ENCODE measurements at regions not wholly inside any gene's neighbourhood (a gene's known extent, or its start where the extent isn't known, plus 50 kb on each side); places are given as distances from the start of the nearest gene placed in this dataset.
"Not testable (repeated sequence)": the region's sequence is repeated elsewhere in the genome, so short reads cannot be mapped to it uniquely, and the experiment has no call there.

DNA sequence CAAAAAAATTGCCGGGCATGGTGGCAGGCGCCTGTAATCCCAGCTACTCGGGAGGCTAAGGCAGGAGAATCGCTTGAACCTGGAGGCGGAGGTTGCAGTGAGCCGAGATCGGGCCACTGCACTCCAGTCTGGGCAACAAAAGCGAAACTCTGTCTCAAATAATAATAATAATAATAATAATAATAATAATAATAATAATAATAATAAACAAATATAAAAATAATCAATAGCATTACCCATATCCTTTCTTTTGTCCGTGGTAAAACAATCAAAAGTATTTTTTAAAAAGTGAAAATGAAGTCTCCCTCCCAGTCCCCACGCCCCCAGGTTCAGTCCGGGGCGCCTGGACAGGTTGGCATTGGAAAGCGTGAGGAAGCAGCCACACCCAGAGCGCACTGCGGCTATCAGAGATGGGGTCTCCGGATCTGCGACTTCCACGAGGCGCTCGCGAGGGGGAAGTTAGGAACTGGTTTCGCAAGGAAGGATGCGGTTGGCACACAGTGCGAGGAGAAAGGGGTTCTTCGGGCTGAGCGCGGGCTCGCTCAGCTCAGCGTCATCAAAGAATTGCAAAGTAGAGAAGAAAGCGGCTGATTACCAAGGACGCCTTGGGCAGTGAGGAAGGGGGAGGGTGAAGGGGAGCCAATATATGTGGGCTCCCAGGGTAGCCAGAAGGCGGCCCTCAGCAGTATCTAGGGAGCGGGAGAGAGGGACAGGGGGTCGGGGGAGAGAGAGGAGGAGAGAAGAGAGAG, 69.5 kb upstream of the EPHB3 start:
- no peak for DNase-seq (ENCODE audit: low read depth)
- TF ChIP-seq, protein P1, sequence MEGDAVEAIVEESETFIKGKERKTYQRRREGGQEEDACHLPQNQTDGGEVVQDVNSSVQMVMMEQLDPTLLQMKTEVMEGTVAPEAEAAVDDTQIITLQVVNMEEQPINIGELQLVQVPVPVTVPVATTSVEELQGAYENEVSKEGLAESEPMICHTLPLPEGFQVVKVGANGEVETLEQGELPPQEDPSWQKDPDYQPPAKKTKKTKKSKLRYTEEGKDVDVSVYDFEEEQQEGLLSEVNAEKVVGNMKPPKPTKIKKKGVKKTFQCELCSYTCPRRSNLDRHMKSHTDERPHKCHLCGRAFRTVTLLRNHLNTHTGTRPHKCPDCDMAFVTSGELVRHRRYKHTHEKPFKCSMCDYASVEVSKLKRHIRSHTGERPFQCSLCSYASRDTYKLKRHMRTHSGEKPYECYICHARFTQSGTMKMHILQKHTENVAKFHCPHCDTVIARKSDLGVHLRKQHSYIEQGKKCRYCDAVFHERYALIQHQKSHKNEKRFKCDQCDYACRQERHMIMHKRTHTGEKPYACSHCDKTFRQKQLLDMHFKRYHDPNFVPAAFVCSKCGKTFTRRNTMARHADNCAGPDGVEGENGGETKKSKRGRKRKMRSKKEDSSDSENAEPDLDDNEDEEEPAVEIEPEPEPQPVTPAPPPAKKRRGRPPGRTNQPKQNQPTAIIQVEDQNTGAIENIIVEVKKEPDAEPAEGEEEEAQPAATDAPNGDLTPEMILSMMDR (conservative IDR thresholded peaks at IDR 0.05; ENCODE audit: low read depth, low read length), result no peak
- H3K4me3 ChIP-seq (ENCODE audit: low read depth, low read length), result no peak overlapping the region

DNA sequence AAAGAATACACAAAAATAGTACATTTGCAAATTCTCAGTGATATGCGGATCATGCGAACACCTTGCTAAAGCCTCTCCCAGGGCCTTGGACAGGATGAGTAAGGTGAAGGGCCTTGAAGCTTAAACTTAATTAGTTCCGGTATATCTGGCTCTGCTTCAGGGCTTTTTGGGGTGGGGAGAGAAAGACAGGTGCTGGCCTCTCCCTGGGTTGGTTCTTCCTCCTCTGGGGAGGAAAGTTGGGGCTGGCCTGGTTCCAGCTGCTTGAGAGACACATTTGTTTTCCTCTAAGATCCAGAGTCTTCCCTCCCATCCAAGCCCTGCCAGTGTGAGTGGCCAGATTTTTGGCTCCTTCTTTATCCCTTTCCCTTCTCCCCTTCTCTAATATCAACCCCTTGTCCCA, 64.7 kb upstream of the EPHB3 start:
- DNase-seq (ENCODE audit: low read depth), result no peak
- TF ChIP-seq, protein P1 (conservative IDR thresholded peaks at IDR 0.05; ENCODE audit: low read depth, low read length), result no peak
- no peak overlapping the region for H3K4me3 ChIP-seq (ENCODE audit: low read depth, low read length)

DNA sequence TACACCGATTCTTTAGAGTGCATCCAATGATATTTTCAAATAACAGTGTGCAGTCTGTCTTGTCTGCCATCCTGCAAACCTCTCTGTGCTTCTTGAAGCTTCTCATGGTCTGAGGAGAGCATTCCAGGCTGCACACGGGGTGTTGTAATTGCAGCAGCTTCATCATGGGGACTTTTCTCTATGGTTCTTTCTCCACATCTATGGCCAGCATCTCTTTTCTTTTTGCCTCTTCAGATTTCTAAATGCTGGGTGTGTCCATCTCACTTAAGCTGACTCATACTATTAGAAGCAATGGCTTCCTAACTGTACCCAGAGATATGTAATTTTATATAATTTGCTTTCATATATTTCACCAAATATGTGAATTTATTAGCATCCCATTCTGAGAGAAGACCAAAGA, 63.8 kb upstream of the EPHB3 start:
- TF ChIP-seq, protein P1 (conservative IDR thresholded peaks at IDR 0.05; ENCODE audit: low read depth, low read length), result no peak
- DNase-seq (ENCODE audit: low read depth), result no peak
- H3K4me3 ChIP-seq (ENCODE audit: low read depth, low read length), result no peak overlapping the region

DNA sequence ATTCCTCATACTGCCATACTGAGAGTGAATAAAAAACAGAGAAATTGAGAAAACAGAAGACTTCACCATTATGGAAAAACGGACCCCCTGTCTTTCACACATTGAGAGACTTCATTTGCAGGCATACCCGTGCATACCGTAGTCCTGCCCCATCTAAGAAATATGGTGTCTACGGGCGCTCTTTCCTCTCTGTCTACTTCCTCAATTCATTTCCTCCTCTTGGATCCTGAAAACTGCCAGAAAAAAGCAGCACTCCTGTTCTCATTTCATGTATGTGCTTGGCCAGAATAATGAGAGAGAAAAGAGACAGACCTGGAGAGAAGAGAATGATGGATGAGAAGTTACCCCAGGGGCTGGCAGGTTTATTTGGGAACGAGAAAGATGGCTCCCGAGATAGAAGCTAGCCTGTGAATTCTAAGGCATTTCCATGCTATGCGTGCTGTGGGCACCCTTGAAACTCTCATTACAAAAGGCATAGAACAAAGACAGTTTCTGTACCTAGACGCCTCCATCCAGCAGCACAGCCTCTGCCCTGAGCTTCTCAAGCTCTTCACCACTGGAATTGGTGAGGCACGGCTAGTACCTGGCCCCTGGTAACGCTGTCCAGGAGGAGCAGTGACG, 62.5 kb upstream of the EPHB3 start:
- TF ChIP-seq, protein P1 (conservative IDR thresholded peaks at IDR 0.05; ENCODE audit: low read depth, low read length), result no peak
- no peak for DNase-seq (ENCODE audit: low read depth)

DNA sequence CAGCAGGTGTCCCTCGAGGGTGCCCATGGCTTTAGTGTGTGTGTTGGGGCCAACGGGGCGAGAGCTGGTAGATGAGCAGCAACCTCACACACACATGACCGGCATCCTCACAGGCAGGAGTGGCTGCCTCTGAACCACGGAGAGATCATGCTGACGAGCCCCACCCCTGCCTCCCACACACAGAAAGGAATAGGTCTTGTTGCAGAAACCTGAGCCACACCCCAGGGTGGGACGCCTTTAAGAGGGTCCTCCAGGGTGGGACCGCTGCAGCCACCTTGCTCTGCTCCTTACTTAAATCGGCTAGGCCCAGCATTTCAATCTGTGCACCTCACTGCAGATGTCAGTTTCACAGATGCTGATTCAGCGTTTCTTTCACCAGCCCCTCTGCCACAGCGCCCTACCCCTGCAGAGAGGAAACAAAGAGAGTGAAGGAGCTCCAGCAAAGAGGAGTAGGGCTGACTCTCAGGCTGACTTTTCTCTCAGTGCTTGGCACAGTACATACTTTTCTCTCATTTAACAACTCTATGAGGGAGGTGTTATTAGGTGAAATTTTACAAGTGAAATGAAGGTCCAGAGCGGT, 61.2 kb upstream of the EPHB3 start:
- no peak for DNase-seq (ENCODE audit: low read depth)
- no peak overlapping the region for H3K4me3 ChIP-seq (ENCODE audit: low read depth, low read length)
- TF ChIP-seq, protein P1 (conservative IDR thresholded peaks at IDR 0.05; ENCODE audit: low read depth, low read length), result no peak

More for the DNA sequence above, 62.5 kb upstream of the EPHB3 start:
- H3K4me3 ChIP-seq (ENCODE audit: low read depth, low read length), result no peak overlapping the region

DNA sequence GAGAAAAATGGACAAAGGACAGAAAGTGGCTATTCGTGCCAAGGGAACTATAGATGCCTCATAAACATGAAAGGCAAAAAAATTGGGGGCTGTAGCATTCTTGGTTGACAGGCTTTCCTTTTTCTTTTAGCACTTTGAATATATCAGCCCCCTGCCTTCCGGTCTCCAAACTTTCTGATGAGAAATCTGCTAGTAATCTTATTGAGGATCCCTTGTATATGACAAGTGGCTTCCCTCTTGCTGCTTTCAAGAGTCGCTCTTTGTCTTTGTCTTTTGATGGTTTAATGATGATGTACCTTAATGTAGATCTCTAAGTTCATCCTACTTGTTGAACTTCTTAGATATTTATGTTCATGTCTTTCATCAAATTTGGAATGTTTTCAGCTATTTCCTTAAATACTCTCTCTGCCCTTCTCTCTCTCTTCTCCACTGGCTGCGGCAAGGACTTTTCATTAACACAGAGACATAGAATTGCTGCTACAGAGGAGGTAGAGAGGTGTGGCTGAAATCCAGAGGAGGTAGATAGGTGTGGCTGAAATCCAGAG, 59.4 kb upstream of the EPHB3 start:
- TF ChIP-seq, protein P1 (conservative IDR thresholded peaks at IDR 0.05; ENCODE audit: low read depth, low read length), result no peak
- no peak for DNase-seq (ENCODE audit: low read depth)
- H3K4me3 ChIP-seq (ENCODE audit: low read depth, low read length), result no peak overlapping the region

DNA sequence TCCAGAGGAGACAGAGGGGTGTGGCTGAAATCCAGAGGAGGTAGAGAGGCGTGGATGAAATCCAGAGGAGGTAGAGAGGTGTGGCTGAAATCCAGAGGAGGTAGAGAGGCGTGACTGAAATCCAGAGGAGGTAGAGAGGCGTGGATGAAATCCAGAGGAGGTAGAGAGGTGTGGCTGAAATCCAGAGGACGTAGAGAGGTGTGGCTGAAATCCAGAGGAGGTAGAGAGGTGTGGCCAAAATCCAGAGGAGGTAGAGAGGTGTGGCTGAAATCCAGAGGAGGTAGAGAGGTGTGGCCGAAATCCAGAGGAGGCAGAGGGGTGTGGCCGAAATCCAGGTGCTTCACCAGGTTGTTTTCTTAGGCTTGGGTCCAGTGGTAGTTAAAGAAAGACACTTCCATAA, 58.7 kb upstream of the EPHB3 start:
- DNase-seq (ENCODE audit: low read depth); H3K4me3 ChIP-seq (ENCODE audit: low read depth, low read length): not testable (repeated sequence)

Data from choroid plexus epithelial cell (primary cell).